Upper lobe of left lung (tissue), 4 donors: ENCODE measurements at regions not wholly inside any gene's neighbourhood (a gene's known extent, or its start where the extent isn't known, plus 50 kb on each side); places are given as distances from the start of the nearest gene placed in this dataset.

ENCODE experiments used
- POLR2A ChIP-seq, 4 donors: fragments of 450-650 bp; IDR thresholded peaks; one replicate each; pipeline ENCODE4 v1.5.1; 2016 to 2017; ENCODE audit warnings: antibody characterized with exemption in 4 of 4, mild to moderate bottlenecking in 2 of 4
- POLR2AphosphoS5 ChIP-seq, 2 donors: sonication (generic); formaldehyde crosslinking; IDR thresholded peaks; one replicate each; pipeline ENCODE4 v1.5.1; 2017; ENCODE audit warnings: antibody characterized with exemption in 2 of 2

DNA sequence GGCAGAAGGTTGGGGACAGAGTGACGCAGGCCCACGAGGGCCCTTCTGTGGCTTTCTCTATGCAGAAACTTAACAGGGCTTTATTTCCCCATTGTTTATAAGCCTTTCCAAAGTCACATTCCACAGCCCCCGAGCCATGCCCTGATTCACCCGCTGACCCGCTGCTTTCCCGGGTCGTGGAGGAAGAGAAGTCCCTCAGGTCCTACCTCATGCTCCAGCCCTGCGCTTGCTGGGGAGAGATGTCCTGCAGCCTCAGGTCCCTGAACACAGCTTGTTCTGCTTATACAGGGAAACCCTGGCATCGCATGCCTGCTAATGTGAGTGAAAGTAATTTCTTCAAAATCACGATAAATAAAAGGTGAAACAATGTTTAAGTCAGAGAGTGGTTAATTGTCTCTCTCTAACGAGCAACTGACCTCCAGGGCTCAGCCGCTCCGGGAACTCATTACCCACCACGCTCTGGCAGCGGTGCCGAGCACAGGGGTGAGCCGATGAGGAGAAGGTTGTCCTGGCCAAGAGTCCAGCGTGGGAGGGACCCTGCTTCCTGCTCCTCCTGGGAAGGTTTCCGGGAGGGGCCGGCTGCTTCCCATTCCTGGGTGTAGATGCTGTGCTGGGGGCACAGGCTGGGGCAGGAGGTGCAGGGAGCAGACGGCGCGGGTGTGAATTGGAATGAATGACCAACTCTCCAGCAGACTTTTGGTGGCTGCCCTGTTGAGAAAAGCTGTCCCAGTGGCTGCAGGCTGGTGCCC is 595.2 kb downstream of the BRD1 start:
- no peak for TF ChIP-seq POLR2AphosphoS5 (IDR thresholded peaks at IDR 0.05)
- no peak for TF ChIP-seq POLR2A (IDR thresholded peaks at IDR 0.05)
